Neural progenitor cell (in vitro differentiated cells): ENCODE measurements at regions not wholly inside any gene's neighbourhood (a gene's known extent, or its start where the extent isn't known, plus 50 kb on each side); places are given as distances from the start of the nearest gene placed in this dataset.

Experiments
- DNase-seq: peaks from one replicate; pipeline ENCODE4 v3.0.0-alpha.2; 2016; ENCODE audit warnings: low spot score
- H2AFZ ChIP-seq: fragments of 200-600 bp; sonication (generic); replicated peaks from 2 replicates; pipeline ENCODE4 v1.6.1; 2016; ENCODE audit warnings: antibody characterized with exemption
- H3F3A ChIP-seq: fragments of 200-600 bp; sonication (generic); 2 replicates; pipeline ENCODE4 v1.6.1; 2016; ENCODE audit warnings: antibody characterized with exemption, low read depth
- H3K27ac ChIP-seq: fragments of 200-600 bp; sonication (generic); 2 replicates; pipeline ENCODE4 v1.5.1; 2016; ENCODE audit warnings: mild to moderate bottlenecking
- H3K27me3 ChIP-seq: fragments of 200-600 bp; sonication (generic); 2 replicates; pipeline ENCODE4 v1.6.1; 2016; ENCODE audit warnings: mild to moderate bottlenecking, moderate library complexity
- H3K36me3 ChIP-seq: fragments of 200-600 bp; sonication (generic); 2 replicates; pipeline ENCODE4 v1.5.1; 2016
- H3K4me1 ChIP-seq: fragments of 200-600 bp; sonication (generic); 2 replicates; pipeline ENCODE4 v1.6.1; 2016; ENCODE audit warnings: mixed run types
- H3K4me2 ChIP-seq: fragments of 200-600 bp; sonication (generic); 2 replicates; pipeline ENCODE4 v1.6.1; 2016
- H3K4me3 ChIP-seq: fragments of 200-600 bp; sonication (generic); 2 replicates; pipeline ENCODE4 v1.5.1; 2016
- H3K79me2 ChIP-seq: fragments of 200-600 bp; sonication (generic); 2 replicates; pipeline ENCODE4 v1.6.1; 2016; ENCODE audit warnings: low read depth
- H3K9ac ChIP-seq: fragments of 200-600 bp; sonication (generic); 2 replicates; pipeline ENCODE4 v1.6.1; 2016
- H3K9me3 ChIP-seq: fragments of 200-600 bp; sonication (generic); 2 replicates; pipeline ENCODE4 v1.5.1; 2016; ENCODE audit warnings: low read depth
- H4K20me1 ChIP-seq: fragments of 200-600 bp; sonication (generic); 2 replicates; pipeline ENCODE4 v1.6.1; 2016; ENCODE audit warnings: low read depth
- H3K27ac Mint-ChIP-seq: 3 replicates; pipeline ENCODE4 v1.8.0; 2021; ENCODE audit warnings: mixed read lengths
- H3K27me3 Mint-ChIP-seq: 2 replicates; pipeline ENCODE4 v1.8.0; 2022; ENCODE audit warnings: low read depth, mild to moderate bottlenecking, inconsistent platforms, moderate library complexity, mixed read lengths; ENCODE audit not compliant: insufficient read depth
- H3K36me3 Mint-ChIP-seq: 3 replicates; pipeline ENCODE4 v1.8.0; 2021; ENCODE audit warnings: mixed read lengths
- H3K4me1 Mint-ChIP-seq: 3 replicates; pipeline ENCODE4 v1.8.0; 2021; ENCODE audit warnings: mixed read lengths
- H3K4me3 Mint-ChIP-seq: 3 replicates; pipeline ENCODE4 v1.8.0; 2021; ENCODE audit warnings: mild to moderate bottlenecking, moderate library complexity, mixed read lengths
- H3K9me3 Mint-ChIP-seq: 3 replicates; pipeline ENCODE4 v1.8.0; 2020; ENCODE audit warnings: mixed read lengths
- EZH2 ChIP-seq: fragments of 200-600 bp; sonication (generic); IDR thresholded peaks from 2 replicates; pipeline ENCODE4 v1.6.1; 2017; ENCODE audit warnings: antibody characterized with exemption, mild to moderate bottlenecking, moderate library complexity
- EZH2phosphoT487 ChIP-seq: fragments of 200-600 bp; sonication (generic); IDR thresholded peaks from 2 replicates; pipeline ENCODE4 v1.6.1; 2017; ENCODE audit warnings: antibody characterized with exemption
- TF ChIP-seq, protein P1 (sequence below): fragments of 200-600 bp; sonication (generic); IDR thresholded peaks from 2 replicates; pipeline ENCODE4 v1.5.1; 2017; ENCODE audit warnings: antibody characterized with exemption, mild to moderate bottlenecking

DNA sequence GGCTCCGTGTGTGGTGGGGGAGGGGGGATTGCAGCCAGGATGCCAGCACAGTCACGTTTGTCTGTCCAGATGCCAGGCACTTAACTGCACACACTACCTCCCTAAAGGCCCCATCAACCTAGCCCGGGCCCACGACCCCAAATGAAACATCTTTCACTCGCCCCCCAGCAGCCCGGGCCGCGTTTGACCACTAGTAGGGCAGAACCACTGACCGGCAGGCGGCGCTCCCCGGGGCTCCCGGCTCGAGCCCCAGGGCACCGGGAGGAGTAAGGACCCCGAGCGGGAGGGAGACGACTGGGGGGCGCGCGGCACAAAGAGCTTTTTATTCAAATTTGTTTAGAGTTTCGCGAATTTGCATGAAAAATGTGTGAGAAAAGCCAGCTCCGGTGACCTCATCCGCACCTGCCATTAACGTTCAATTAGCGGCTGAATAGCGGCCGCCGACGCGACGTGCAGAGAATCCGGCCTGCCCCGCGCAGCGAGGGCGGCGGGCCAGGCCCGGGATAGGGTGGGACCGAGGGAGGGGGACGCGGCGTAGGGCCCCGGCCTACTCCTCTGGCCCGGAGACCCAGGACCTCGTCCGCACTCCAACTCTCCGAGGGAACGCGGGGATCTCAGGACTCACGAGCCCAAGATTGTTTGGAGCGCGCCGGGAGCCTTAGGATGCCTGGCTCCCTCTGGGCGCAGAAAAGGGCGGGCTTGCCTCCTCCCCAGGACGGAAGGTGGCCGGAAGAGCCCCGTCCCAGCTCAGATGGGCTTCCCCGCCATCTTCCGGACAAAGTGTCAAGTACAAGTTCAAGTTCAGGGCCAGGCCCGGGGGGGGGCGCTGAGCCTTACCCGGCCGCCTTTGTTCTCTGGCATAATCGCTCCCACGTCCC is 64.9 kb upstream of the POLG start:
- DNase-seq: peak; percentile 73
- Histone ChIP-seq H3K4me3 (peak overlapping the region; percentile 26), H3K9ac (no peak overlapping the region), H3K27ac (no peak overlapping the region), H3K79me2 (no peaks in the 10 kb centered on the region), H3K36me3 (no peaks in the 10 kb centered on the region), H2AFZ (no peak overlapping the region), H3K9me3 (no peaks in the 10 kb centered on the region), H4K20me1 (peaks cover 82% of the 10 kb centered on the region), H3F3A (peaks cover 12% of the 10 kb centered on the region), H3K4me1 (peaks cover 10% of the 10 kb centered on the region), H3K4me2 (peak overlapping the region; percentile 68), H3K27me3 (peaks cover 100% of the 10 kb centered on the region)
- Mint-ChIP-seq H3K36me3 (no peaks in the 10 kb centered on the region), H3K4me1 (peaks cover 32% of the 10 kb centered on the region), H3K9me3 (peaks cover 2% of the 10 kb centered on the region), H3K27me3 (peaks cover 91% of the 10 kb centered on the region), H3K27ac (no peak overlapping the region), H3K4me3 (peak overlapping the region; percentile 55)
- peak; percentile 96 for TF ChIP-seq EZH2
- TF ChIP-seq, protein P1, sequence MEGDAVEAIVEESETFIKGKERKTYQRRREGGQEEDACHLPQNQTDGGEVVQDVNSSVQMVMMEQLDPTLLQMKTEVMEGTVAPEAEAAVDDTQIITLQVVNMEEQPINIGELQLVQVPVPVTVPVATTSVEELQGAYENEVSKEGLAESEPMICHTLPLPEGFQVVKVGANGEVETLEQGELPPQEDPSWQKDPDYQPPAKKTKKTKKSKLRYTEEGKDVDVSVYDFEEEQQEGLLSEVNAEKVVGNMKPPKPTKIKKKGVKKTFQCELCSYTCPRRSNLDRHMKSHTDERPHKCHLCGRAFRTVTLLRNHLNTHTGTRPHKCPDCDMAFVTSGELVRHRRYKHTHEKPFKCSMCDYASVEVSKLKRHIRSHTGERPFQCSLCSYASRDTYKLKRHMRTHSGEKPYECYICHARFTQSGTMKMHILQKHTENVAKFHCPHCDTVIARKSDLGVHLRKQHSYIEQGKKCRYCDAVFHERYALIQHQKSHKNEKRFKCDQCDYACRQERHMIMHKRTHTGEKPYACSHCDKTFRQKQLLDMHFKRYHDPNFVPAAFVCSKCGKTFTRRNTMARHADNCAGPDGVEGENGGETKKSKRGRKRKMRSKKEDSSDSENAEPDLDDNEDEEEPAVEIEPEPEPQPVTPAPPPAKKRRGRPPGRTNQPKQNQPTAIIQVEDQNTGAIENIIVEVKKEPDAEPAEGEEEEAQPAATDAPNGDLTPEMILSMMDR: peak; percentile 74
- TF ChIP-seq EZH2phosphoT487: peak; percentile 96

DNA sequence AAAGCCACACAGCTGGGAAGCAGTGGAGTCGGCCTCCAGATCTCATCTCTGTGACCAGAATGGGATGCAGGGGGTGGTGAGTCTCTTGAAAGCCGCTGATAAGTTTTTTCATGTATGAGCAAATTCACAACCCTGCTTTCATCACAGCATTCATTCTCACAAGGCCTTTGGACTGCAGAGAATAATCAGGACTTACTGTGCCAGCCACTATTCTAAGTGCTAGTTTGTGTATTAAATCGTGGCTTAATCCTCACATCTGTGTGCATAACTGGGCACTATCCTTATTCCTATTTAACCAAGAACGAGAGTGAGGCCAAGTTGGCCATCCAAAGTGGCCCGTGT is 64.2 kb upstream of the POLG start:
- DNase-seq: no peak
- Histone ChIP-seq H3K27ac (no peak overlapping the region), H3K4me3 (no peak overlapping the region), H3K36me3 (no peaks in the 10 kb centered on the region), H2AFZ (no peak overlapping the region), H4K20me1 (peaks cover 76% of the 10 kb centered on the region), H3K4me2 (no peak overlapping the region), H3K4me1 (peaks cover 10% of the 10 kb centered on the region), H3K9ac (no peak overlapping the region), H3K9me3 (no peaks in the 10 kb centered on the region), H3K79me2 (no peaks in the 10 kb centered on the region), H3K27me3 (peaks cover 100% of the 10 kb centered on the region), H3F3A (peaks cover 12% of the 10 kb centered on the region)
- H3K4me3 Mint-ChIP-seq: peak overlapping the region; percentile 35
- no peak for TF ChIP-seq EZH2phosphoT487
- H3K27ac Mint-ChIP-seq: no peak overlapping the region
- peaks cover 35% of the 10 kb centered on the region for H3K4me1 Mint-ChIP-seq
- H3K9me3 Mint-ChIP-seq: no peaks in the 10 kb centered on the region
- H3K27me3 Mint-ChIP-seq: peaks cover 91% of the 10 kb centered on the region
- H3K36me3 Mint-ChIP-seq: no peaks in the 10 kb centered on the region

DNA sequence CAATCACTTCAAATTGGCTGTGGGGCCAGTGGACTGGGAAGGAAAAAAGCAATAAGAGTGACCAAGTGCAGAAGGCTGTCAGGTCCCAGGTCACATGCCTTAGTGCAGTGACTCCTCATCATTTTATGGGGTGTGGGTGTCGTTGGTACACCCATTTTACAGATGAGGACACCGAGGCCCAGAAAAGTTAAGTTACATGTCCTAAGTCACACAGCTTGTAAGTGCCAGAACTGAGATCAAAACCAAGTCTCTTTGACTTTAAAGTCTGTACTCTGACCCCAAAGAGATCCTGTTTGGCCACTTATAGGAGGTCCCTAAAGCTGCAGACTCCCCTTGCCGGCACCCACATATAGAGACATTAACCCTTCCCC is 63.0 kb upstream of the POLG start:
- Histone ChIP-seq H3K36me3 (no peaks in the 10 kb centered on the region), H2AFZ (no peak overlapping the region), H3K9ac (no peak overlapping the region), H3K4me3 (no peak overlapping the region), H3K79me2 (no peaks in the 10 kb centered on the region), H3F3A (peaks cover 12% of the 10 kb centered on the region), H3K27me3 (peaks cover 100% of the 10 kb centered on the region), H3K4me1 (peaks cover 11% of the 10 kb centered on the region), H4K20me1 (peaks cover 67% of the 10 kb centered on the region), H3K27ac (no peak overlapping the region), H3K9me3 (no peaks in the 10 kb centered on the region), H3K4me2 (no peak overlapping the region)
- H3K9me3 Mint-ChIP-seq: no peaks in the 10 kb centered on the region
- H3K4me3 Mint-ChIP-seq: no peak overlapping the region
- no peaks in the 10 kb centered on the region for H3K36me3 Mint-ChIP-seq
- no peak for DNase-seq
- no peak overlapping the region for H3K27ac Mint-ChIP-seq
- TF ChIP-seq EZH2phosphoT487 (no peak), EZH2 (no peak)
- TF ChIP-seq, protein P1: no peak
- H3K4me1 Mint-ChIP-seq: peaks cover 35% of the 10 kb centered on the region
- H3K27me3 Mint-ChIP-seq: peaks cover 86% of the 10 kb centered on the region
